ENCODE measurements at regions not wholly inside any gene's neighbourhood (a gene's known extent, or its start where the extent isn't known, plus 50 kb on each side); places are given as distances from the start of the nearest gene placed in this dataset.
A peak's percentile ranks its signal among the peaks of the same experiment; 100 is the strongest.

DNA sequence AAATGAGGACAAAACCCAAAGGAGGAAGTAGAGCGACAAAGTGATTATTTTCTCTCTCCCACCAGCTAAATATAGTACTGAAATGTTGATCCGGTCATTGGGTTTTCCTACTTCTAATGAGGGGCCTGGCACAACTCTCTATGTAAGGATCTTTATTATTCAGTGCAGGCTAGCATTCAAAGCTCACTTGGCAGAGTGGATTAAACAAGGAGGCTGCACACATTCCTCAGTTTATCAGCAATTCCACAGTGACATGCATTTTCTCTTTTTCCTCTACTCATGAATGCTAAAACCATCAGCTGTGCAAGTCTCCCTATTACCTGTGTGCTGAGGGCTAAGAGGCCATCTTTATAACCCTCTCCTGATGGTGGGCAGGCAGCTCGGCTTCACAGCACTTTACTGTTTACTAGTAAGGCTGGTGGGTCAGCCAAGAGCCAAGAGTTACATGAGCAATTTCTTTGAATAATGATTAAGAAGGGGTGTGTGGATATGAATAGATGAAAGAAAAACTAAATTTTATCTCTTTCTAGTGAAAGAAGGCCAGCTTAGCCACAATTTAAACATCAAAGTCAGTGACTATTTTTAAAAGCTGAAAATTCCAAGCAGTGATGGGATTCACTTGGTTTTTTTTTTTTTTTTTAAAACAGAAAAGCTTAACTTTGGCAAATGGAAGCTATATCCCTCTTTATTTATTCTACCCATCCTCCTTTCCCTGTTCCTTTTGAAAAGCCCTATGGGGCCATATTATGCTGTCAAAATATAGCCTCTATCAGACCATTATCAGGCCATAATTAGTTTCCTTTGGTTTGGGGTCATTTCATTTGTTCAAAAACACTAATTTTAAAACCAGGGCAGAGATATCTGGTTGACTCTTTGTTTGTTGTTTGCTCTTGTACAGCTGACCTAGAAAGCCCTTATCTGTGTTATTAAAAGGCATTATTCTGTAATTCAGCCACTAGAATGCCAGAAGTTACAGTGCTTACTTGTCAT, 111.0 kb downstream of the RBM43 start:
- ATAC-seq (no peak), DNase-seq (no peak)
- Mint-ChIP-seq H3K4me3 (no peak overlapping the region), H3K4me1 (no peaks in the 10 kb centered on the region), H3K9me3 (ENCODE audit: low read depth) (no peaks in the 10 kb centered on the region), H3K36me3 (ENCODE audit: low read depth) (no peaks in the 10 kb centered on the region), H3K27ac (no peak overlapping the region), H3K27me3 (peaks cover 14% of the 10 kb centered on the region)
- ChIA-PET CTCF (interaction anchor here (0.6 to 0.7 kb wide), 2 partner anchors 25 to 829 kb away, joined by 3 read pairs; no protein-coding TSS in a partner anchor), POLR2A (no interaction called here)
- intact Hi-C loops (cut with DNase I, micrococcal nuclease), result no loop called here

DNA sequence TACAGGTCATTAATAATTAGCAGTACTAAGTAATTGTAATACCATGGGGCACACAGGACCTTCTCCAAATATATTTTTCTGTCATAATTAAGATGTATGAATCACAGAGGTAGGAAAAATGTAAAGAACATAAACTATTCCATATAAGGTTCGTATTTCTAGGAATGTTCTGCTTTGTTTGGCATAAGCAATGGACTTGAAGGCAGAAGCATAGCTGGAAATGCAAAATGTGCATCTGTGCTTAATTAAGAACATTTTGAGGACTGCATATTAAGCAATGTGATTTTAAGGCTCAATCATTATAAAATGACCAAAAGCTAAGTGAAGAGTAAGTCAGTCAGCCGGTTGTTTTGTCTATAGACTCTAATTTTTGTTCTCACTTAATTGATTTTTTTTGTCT, 123.2 kb downstream of the RBM43 start:
- no peak for DNase-seq
- ChIA-PET POLR2A (no interaction called here), CTCF (no interaction called here)
- Mint-ChIP-seq H3K36me3 (ENCODE audit: low read depth) (no peaks in the 10 kb centered on the region), H3K4me3 (no peak overlapping the region), H3K27ac (no peak overlapping the region), H3K4me1 (no peaks in the 10 kb centered on the region), H3K9me3 (ENCODE audit: low read depth) (no peaks in the 10 kb centered on the region), H3K27me3 (no peaks in the 10 kb centered on the region)
- intact Hi-C loops (cut with DNase I, micrococcal nuclease), result no loop called here
- ATAC-seq, result no peak

GRCh38 chr2:151137526-151137925, 124.1 kb downstream of the RBM43 start:
- H3K9me3 Mint-ChIP-seq (ENCODE audit: low read depth), result no peaks in the 10 kb centered on the region
- no peaks in the 10 kb centered on the region for H3K27me3 Mint-ChIP-seq
- no peaks in the 10 kb centered on the region for H3K36me3 Mint-ChIP-seq (ENCODE audit: low read depth)
- H3K27ac Mint-ChIP-seq, result no peak overlapping the region
- CTCF ChIA-PET, result no interaction called here
- POLR2A ChIA-PET, result interaction anchor here (0.7 kb wide), 1 partner anchor 483 kb away, joined by 3 read pairs; no protein-coding TSS in a partner anchor
- H3K4me1 Mint-ChIP-seq, result no peaks in the 10 kb centered on the region
- no peak for ATAC-seq
- no peak overlapping the region for H3K4me3 Mint-ChIP-seq
- intact Hi-C loops (cut with DNase I, micrococcal nuclease), result no loop called here
- DNase-seq, result no peak

DNA sequence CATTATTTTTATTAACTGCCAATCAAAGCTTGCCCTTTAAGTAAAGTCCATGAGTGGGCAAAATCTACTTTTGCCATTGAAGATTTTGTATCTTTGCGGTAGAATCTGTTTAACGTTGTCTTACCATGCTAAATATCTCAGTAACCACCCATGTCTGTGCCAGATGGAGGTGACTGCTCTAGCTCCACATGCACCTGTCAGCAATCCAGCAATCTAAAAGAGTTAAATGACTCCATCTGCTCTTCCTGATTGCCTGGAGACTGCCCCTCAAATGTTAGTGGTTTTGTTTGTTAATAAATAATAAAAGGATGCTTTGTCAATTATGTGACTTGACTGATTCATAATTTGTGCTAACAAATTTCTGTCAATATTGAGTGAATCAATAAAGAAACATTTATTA, 141.7 kb downstream of the RBM43 start:
- CTCF ChIA-PET, result no interaction called here
- POLR2A ChIA-PET, result no interaction called here
- intact Hi-C loops (cut with DNase I, micrococcal nuclease), result no loop called here
- no peak overlapping the region for H3K27ac Mint-ChIP-seq
- H3K27me3 Mint-ChIP-seq, result peaks cover 5% of the 10 kb centered on the region
- ATAC-seq, result no peak
- no peak overlapping the region for H3K4me3 Mint-ChIP-seq
- H3K36me3 Mint-ChIP-seq (ENCODE audit: low read depth), result no peaks in the 10 kb centered on the region
- H3K9me3 Mint-ChIP-seq (ENCODE audit: low read depth), result no peaks in the 10 kb centered on the region
- no peak for DNase-seq
- no peaks in the 10 kb centered on the region for H3K4me1 Mint-ChIP-seq

- Mint-ChIP-seq H3K27ac (no peak overlapping the region), H3K36me3 (ENCODE audit: low read depth) (no peaks in the 10 kb centered on the region), H3K9me3 (ENCODE audit: low read depth) (no peaks in the 10 kb centered on the region), H3K27me3 (peaks cover 5% of the 10 kb centered on the region), H3K4me1 (no peaks in the 10 kb centered on the region), H3K4me3 (no peak overlapping the region)
- POLR2A ChIA-PET, result no interaction called here
- CTCF ChIA-PET, result no interaction called here
- ATAC-seq, result no peak
- no peak for DNase-seq
- intact Hi-C loops (cut with DNase I, micrococcal nuclease), result no loop called here
Measured at GRCh38 chr2:151119374-151119773, 142.3 kb downstream of the RBM43 start.

DNA sequence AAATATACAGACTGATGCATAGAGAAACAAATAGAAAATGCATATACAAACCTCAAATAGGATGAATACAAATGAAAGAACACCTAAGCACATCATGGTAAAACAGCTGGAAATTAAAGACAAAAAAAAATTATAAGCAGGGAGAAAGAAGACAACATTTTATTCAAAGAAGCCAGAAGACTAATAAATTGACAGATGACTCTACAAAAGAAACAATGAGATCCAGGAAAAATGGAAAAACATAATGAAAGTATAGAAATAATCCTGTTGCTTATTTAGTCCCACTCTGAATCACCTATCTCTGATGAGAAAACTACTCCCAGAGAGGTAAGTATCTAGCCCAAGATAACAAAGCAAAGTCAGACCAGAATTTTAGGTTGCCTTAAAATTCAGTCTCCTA, 143.4 kb downstream of the RBM43 start:
- intact Hi-C loops (cut with DNase I, micrococcal nuclease), result no loop called here
- ATAC-seq (no peak), DNase-seq (no peak)
- Mint-ChIP-seq H3K27ac (no peak overlapping the region), H3K27me3 (peaks cover 2% of the 10 kb centered on the region), H3K36me3 (ENCODE audit: low read depth) (no peaks in the 10 kb centered on the region), H3K4me3 (no peak overlapping the region), H3K9me3 (ENCODE audit: low read depth) (no peaks in the 10 kb centered on the region), H3K4me1 (no peaks in the 10 kb centered on the region)
- ChIA-PET CTCF (no interaction called here), POLR2A (no interaction called here)

DNA sequence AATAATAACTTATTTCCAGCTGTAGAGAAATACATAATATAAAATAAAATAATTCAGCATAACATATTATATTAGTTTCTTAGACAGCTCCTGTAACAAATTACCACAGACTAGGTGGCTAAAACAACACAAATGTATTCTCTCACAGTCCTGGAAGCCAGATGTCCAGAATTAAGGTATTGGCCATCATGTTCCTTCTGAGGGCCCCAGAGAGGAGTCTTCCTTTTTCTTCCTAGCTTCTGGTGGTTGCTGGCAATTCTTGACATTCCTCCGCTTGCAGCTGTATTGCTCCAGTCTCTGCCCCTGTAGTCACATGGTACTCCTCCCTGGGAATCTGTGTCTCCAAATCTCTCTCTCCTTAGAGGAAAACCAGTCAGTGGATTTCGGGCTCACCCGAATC, 146.8 kb downstream of the RBM43 start:
- Mint-ChIP-seq H3K27ac (no peak overlapping the region), H3K4me3 (no peak overlapping the region), H3K9me3 (ENCODE audit: low read depth) (no peaks in the 10 kb centered on the region), H3K27me3 (peaks cover 3% of the 10 kb centered on the region), H3K36me3 (ENCODE audit: low read depth) (no peaks in the 10 kb centered on the region), H3K4me1 (no peaks in the 10 kb centered on the region)
- DNase-seq (no peak), ATAC-seq (no peak)
- intact Hi-C loops (cut with DNase I, micrococcal nuclease), result no loop called here
- ChIA-PET CTCF (no interaction called here), POLR2A (no interaction called here)

GRCh38 chr2:151113318-151113717, 148.3 kb downstream of the RBM43 start:
- CTCF ChIA-PET, result no interaction called here
- Mint-ChIP-seq H3K4me3 (no peak overlapping the region), H3K27me3 (peaks cover 3% of the 10 kb centered on the region), H3K9me3 (ENCODE audit: low read depth) (no peaks in the 10 kb centered on the region), H3K36me3 (ENCODE audit: low read depth) (no peaks in the 10 kb centered on the region), H3K4me1 (no peaks in the 10 kb centered on the region), H3K27ac (no peak overlapping the region)
- no peak for ATAC-seq
- intact Hi-C loops (cut with DNase I, micrococcal nuclease), result no loop called here
- POLR2A ChIA-PET, result no interaction called here
- DNase-seq, result no peak

GRCh38 chr2:151111599-151112278, 149.9 kb downstream of the RBM43 start:
- Mint-ChIP-seq H3K36me3 (ENCODE audit: low read depth) (no peaks in the 10 kb centered on the region), H3K27ac (no peak overlapping the region), H3K27me3 (peaks cover 3% of the 10 kb centered on the region), H3K4me3 (no peak overlapping the region), H3K4me1 (no peaks in the 10 kb centered on the region), H3K9me3 (ENCODE audit: low read depth) (no peaks in the 10 kb centered on the region)
- intact Hi-C loops (cut with DNase I, micrococcal nuclease), result no loop called here
- POLR2A ChIA-PET, result no interaction called here
- DNase-seq (peak; percentile 6), ATAC-seq (peak; percentile 76)
- CTCF ChIA-PET, result no interaction called here

DNA sequence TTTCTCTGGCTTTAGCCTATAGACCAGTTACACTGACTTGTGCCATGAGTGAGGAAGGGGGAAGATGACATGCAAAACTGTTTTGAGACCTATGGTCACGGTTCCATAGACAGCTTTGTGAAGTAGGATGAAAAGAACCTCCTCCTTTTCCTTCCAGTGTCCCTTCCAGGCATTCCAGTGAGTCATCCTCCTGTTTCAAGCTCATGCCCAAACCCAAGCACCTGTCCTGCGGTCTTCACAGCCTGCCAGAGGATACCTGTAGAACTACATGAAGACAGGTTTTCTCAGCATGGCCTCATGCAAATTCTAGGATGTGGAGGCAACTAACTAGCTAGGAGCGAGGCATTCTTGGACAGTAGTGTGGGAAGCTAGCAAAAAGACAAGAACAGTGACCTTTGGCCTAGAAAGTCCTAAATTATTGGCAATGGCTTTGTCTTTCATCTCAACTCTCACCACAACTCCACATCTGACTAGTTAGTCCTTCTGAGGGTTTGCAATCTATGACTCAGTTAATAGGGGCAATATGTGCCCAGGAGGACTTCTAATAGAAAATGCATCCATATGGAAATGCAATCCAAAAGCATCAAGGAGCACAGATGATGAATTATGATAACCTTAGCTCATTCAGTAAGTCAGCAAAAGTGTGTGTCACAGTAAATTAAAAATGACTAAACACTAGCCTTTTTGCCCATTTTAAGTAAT, 154.7 kb downstream of the RBM43 start:
- intact Hi-C loops (cut with DNase I, micrococcal nuclease), result no loop called here
- Mint-ChIP-seq H3K9me3 (ENCODE audit: low read depth) (no peaks in the 10 kb centered on the region), H3K4me1 (no peaks in the 10 kb centered on the region), H3K4me3 (no peak overlapping the region), H3K36me3 (ENCODE audit: low read depth) (no peaks in the 10 kb centered on the region), H3K27ac (no peak overlapping the region), H3K27me3 (peaks cover 4% of the 10 kb centered on the region)
- ATAC-seq, result no peak
- CTCF ChIA-PET, result no interaction called here
- no peak for DNase-seq
- POLR2A ChIA-PET, result interaction anchor here (0.6 kb wide), 1 partner anchor 239 kb away, joined by 5 read pairs; no protein-coding TSS in a partner anchor

- ATAC-seq, result no peak
- DNase-seq, result no peak
- peaks cover 2% of the 10 kb centered on the region for H3K27me3 Mint-ChIP-seq
- POLR2A ChIA-PET, result no interaction called here
- H3K36me3 Mint-ChIP-seq (ENCODE audit: low read depth), result no peaks in the 10 kb centered on the region
- intact Hi-C loops (cut with DNase I, micrococcal nuclease), result no loop called here
- no peak overlapping the region for H3K27ac Mint-ChIP-seq
- no peaks in the 10 kb centered on the region for H3K9me3 Mint-ChIP-seq (ENCODE audit: low read depth)
- no peak overlapping the region for H3K4me3 Mint-ChIP-seq
- CTCF ChIA-PET, result no interaction called here
- no peaks in the 10 kb centered on the region for H3K4me1 Mint-ChIP-seq
Measured at GRCh38 chr2:151103551-151103950, 158.1 kb downstream of the RBM43 start.

GRCh38 chr2:151102226-151102625, 159.4 kb downstream of the RBM43 start:
- ATAC-seq (no peak), DNase-seq (no peak)
- H3K4me1 Mint-ChIP-seq, result no peaks in the 10 kb centered on the region
- H3K36me3 Mint-ChIP-seq (ENCODE audit: low read depth), result no peaks in the 10 kb centered on the region
- H3K27me3 Mint-ChIP-seq, result peaks cover 2% of the 10 kb centered on the region
- intact Hi-C loops (cut with DNase I, micrococcal nuclease), result no loop called here
- ChIA-PET CTCF (no interaction called here), POLR2A (no interaction called here)
- no peak overlapping the region for H3K27ac Mint-ChIP-seq
- H3K9me3 Mint-ChIP-seq (ENCODE audit: low read depth), result no peaks in the 10 kb centered on the region
- H3K4me3 Mint-ChIP-seq, result no peak overlapping the region

All from activated CD4-positive, alpha-beta T cell treated with anti-CD3 and anti-CD28 coated beads for 36 hours (primary cell).